ENCODE measurements at regions not wholly inside any gene's neighbourhood (a gene's known extent, or its start where the extent isn't known, plus 50 kb on each side); places are given as distances from the start of the nearest gene placed in this dataset.

- no peaks in the 10 kb centered on the region for H3K27me3 ChIP-seq
- intact Hi-C loops (cut with DNase I; ENCODE audit: low total_unique reads) (no loop called here), in situ Hi-C loops (cut with MboI; ENCODE audit: low sequenced_read_pairs in 4 of 4) (no loop called here)
- H3K4me1 ChIP-seq, result no peaks in the 10 kb centered on the region
- no peak overlapping the region for H3K27ac ChIP-seq
- H3K9me3 ChIP-seq, result no peaks in the 10 kb centered on the region
- ATAC-seq (no peak), DNase-seq (no peak)
- TF ChIP-seq CTCF (IDR thresholded peaks at IDR 0.05 in 4 of 5, conservative IDR thresholded peaks at IDR 0.05 in 1 of 5), result no peak
- TF ChIP-seq POLR2A (IDR thresholded peaks at IDR 0.05), result no peak
- H3K4me3 ChIP-seq, result no peak overlapping the region
- H3K36me3 ChIP-seq, result no peaks in the 10 kb centered on the region
Observed at GRCh38 chr13:99072941-99073340, 95.1 kb upstream of the DOCK9 start.

- ATAC-seq (no peak), DNase-seq (no peak)
- intact Hi-C loops (cut with DNase I; ENCODE audit: low total_unique reads) (no loop called here), in situ Hi-C loops (cut with MboI; ENCODE audit: low sequenced_read_pairs in 4 of 4) (no loop called here)
- no peak overlapping the region for H3K4me3 ChIP-seq
- H3K9me3 ChIP-seq, result no peaks in the 10 kb centered on the region
- no peaks in the 10 kb centered on the region for H3K27me3 ChIP-seq
- H3K27ac ChIP-seq, result no peak overlapping the region
- H3K4me1 ChIP-seq, result no peaks in the 10 kb centered on the region
- H3K36me3 ChIP-seq, result no peaks in the 10 kb centered on the region
- no peak for TF ChIP-seq CTCF (IDR thresholded peaks at IDR 0.05 in 4 of 5, conservative IDR thresholded peaks at IDR 0.05 in 1 of 5)
- TF ChIP-seq POLR2A (IDR thresholded peaks at IDR 0.05), result no peak
Observed at GRCh38 chr13:99074693-99075092, 96.8 kb upstream of the DOCK9 start.

GRCh38 chr13:99075268-99076191 lies 97.7 kb upstream of the DOCK9 start:
- DNase-seq (no peak), ATAC-seq (no peak)
- Histone ChIP-seq H3K9me3 (no peaks in the 10 kb centered on the region), H3K27me3 (no peaks in the 10 kb centered on the region), H3K36me3 (no peaks in the 10 kb centered on the region), H3K4me3 (no peak overlapping the region), H3K27ac (no peak overlapping the region), H3K4me1 (no peaks in the 10 kb centered on the region)
- intact Hi-C loops (cut with DNase I; ENCODE audit: low total_unique reads) (no loop called here), in situ Hi-C loops (cut with MboI; ENCODE audit: low sequenced_read_pairs in 4 of 4) (no loop called here)
- TF ChIP-seq CTCF (IDR thresholded peaks at IDR 0.05 in 4 of 5, conservative IDR thresholded peaks at IDR 0.05 in 1 of 5) (no peak), POLR2A (IDR thresholded peaks at IDR 0.05) (no peak)

GRCh38 chr13:99078017-99078771 lies 100.3 kb upstream of the DOCK9 start:
- TF ChIP-seq CTCF (IDR thresholded peaks at IDR 0.05 in 4 of 5, conservative IDR thresholded peaks at IDR 0.05 in 1 of 5) (no peak), POLR2A (IDR thresholded peaks at IDR 0.05) (no peak)
- Histone ChIP-seq H3K36me3 (no peaks in the 10 kb centered on the region), H3K27ac (no peak overlapping the region), H3K9me3 (no peaks in the 10 kb centered on the region), H3K4me1 (no peaks in the 10 kb centered on the region), H3K4me3 (no peak overlapping the region), H3K27me3 (no peaks in the 10 kb centered on the region)
- DNase-seq, result no peak
- ATAC-seq, result no peak
- intact Hi-C loops (cut with DNase I; ENCODE audit: low total_unique reads), result no loop called here
- in situ Hi-C loops (cut with MboI; ENCODE audit: low sequenced_read_pairs in 4 of 4), result no loop called here

All from gastrocnemius medialis (tissue), 4 donors.